LNCAP (cell line): ENCODE measurements at regions not wholly inside any gene's neighbourhood (a gene's known extent, or its start where the extent isn't known, plus 50 kb on each side); places are given as distances from the start of the nearest gene placed in this dataset.

Source experiments
- CTCF ChIP-seq: fragments of 450-650 bp; IDR thresholded peaks from 2 replicates; pipeline ENCODE4 v1.5.1; 2017; ENCODE audit warnings: mild to moderate bottlenecking

- no peak for TF ChIP-seq CTCF
Observed at GRCh38 chr2:18005411-18005810, 126.9 kb downstream of the KCNS3 start.

GRCh38 chr2:18001671-18002070 lies 123.2 kb downstream of the KCNS3 start:
- no peak for TF ChIP-seq CTCF

- no peak for TF ChIP-seq CTCF
Observed at GRCh38 chr2:17996978-17997377, 118.5 kb downstream of the KCNS3 start.

GRCh38 chr2:17995593-17995992 lies 117.1 kb downstream of the KCNS3 start:
- no peak for TF ChIP-seq CTCF
